Osteocyte (in vitro differentiated cells): ENCODE measurements at regions not wholly inside any gene's neighbourhood (a gene's known extent, or its start where the extent isn't known, plus 50 kb on each side); places are given as distances from the start of the nearest gene placed in this dataset.

Source experiments
- DNase-seq: peaks from one replicate; pipeline ENCODE4 v3.0.0; 2021; ENCODE audit warnings: mixed read lengths; ENCODE audit not compliant: unreplicated experiment; ENCODE audit errors: extremely low spot score
- H3K27ac Mint-ChIP-seq: one replicate; pipeline ENCODE4 v1.8.0; 2021; ENCODE audit warnings: mild to moderate bottlenecking, mixed read lengths; ENCODE audit not compliant: unreplicated experiment
- H3K27me3 Mint-ChIP-seq: one replicate; pipeline ENCODE4 v1.8.0; 2021; ENCODE audit warnings: mixed read lengths; ENCODE audit not compliant: unreplicated experiment
- H3K36me3 Mint-ChIP-seq: one replicate; pipeline ENCODE4 v1.8.0; 2021; ENCODE audit warnings: mixed read lengths; ENCODE audit not compliant: unreplicated experiment
- H3K4me1 Mint-ChIP-seq: one replicate; pipeline ENCODE4 v1.8.0; 2021; ENCODE audit warnings: mixed read lengths; ENCODE audit not compliant: unreplicated experiment
- H3K4me3 Mint-ChIP-seq: one replicate; pipeline ENCODE4 v1.8.0; 2021; ENCODE audit warnings: mild to moderate bottlenecking, moderate library complexity, mixed read lengths; ENCODE audit not compliant: unreplicated experiment
- H3K9me3 Mint-ChIP-seq: one replicate; pipeline ENCODE4 v1.8.0; 2021; ENCODE audit warnings: mixed read lengths; ENCODE audit not compliant: unreplicated experiment
- TF ChIP-seq, protein P1 (sequence below): fragments of 200-600 bp; sonication (generic); IDR thresholded peaks from 2 replicates; pipeline ENCODE4 v1.5.0; 2021; ENCODE audit warnings: antibody characterized with exemption, mild to moderate bottlenecking, moderate library complexity

DNA sequence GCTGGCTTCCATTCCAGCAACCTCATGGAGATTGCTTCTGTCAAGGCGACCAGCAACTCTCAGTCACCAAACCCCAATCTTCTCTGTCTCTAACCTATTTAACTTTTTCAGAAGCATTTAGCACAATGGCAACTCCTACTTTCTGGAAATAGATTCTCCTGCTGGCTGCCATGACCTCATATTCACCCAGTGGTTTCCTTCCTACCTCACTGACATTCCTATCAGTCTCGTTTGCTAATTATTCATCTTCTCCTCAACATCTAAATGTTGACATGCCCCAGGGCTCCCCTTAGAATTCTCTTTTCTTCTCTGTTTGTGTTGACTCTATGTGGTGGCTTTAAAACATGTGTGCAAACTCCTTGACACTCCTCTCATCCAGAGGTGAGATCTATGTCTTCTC lies 106.7 kb downstream of the OLFM4 start:
- TF ChIP-seq, protein P1, sequence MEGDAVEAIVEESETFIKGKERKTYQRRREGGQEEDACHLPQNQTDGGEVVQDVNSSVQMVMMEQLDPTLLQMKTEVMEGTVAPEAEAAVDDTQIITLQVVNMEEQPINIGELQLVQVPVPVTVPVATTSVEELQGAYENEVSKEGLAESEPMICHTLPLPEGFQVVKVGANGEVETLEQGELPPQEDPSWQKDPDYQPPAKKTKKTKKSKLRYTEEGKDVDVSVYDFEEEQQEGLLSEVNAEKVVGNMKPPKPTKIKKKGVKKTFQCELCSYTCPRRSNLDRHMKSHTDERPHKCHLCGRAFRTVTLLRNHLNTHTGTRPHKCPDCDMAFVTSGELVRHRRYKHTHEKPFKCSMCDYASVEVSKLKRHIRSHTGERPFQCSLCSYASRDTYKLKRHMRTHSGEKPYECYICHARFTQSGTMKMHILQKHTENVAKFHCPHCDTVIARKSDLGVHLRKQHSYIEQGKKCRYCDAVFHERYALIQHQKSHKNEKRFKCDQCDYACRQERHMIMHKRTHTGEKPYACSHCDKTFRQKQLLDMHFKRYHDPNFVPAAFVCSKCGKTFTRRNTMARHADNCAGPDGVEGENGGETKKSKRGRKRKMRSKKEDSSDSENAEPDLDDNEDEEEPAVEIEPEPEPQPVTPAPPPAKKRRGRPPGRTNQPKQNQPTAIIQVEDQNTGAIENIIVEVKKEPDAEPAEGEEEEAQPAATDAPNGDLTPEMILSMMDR = no peak
- Mint-ChIP-seq H3K4me1 (no peaks in the 10 kb centered on the region), H3K9me3 (peaks cover 4% of the 10 kb centered on the region), H3K4me3 (no peak overlapping the region), H3K27ac (no peak overlapping the region), H3K36me3 (no peaks in the 10 kb centered on the region), H3K27me3 (no peaks in the 10 kb centered on the region)
- no peak for DNase-seq

DNA sequence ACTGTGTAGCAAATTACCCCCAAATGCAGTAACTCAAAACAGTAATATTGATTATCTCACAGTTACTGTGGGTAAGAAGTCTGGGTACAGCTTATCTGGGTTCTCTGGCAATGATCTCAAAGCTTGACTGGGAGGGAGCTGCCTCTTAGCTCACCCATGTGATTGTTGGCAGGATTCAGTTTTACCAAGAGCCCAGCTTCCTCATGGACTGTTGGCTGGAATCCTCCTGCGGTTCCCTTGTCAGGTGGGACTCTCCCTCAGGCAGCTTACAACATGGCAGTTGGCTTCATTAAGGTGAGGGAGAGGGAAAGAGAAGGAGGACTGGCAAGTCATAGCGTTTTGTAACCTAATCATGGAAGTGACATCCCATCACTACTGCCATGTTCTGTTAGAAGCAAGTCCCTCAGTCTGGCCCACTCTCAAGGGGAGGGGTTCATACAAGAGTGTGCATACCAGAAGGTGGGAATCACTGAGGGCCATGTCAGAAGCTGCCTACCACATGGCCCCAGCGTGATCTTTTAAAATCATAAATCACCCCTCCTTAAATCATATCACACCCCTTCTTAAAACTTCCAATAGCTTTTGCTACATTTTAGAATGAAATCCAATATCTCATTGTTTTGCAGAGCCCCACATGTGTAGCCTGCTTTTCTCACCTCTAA lies 108.1 kb downstream of the OLFM4 start:
- H3K4me1 Mint-ChIP-seq = no peaks in the 10 kb centered on the region

DNA sequence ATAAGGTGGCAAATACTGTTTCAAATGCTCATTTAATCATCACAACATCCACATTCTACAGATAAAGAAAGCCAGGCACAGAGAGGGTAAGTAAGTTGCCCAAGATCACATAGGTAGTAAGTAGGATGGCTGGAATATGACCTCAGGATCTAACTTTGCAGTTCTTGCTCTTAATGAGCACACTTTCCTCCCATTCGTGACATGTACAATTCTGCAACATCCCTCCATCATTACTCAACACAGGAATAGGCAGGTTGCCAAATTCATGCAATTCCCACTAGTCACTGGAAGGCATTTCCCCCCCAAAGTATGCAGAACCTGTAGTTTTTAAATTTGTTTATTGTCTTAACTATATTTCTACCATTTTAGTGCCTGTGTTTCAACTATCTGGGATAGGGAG lies 109.2 kb downstream of the OLFM4 start:
- DNase-seq = no peak
- TF ChIP-seq, protein P1 = no peak
- H3K9me3 Mint-ChIP-seq = peaks cover 4% of the 10 kb centered on the region
- no peaks in the 10 kb centered on the region for H3K27me3 Mint-ChIP-seq
- no peaks in the 10 kb centered on the region for H3K36me3 Mint-ChIP-seq
- H3K27ac Mint-ChIP-seq = no peak overlapping the region
- no peak overlapping the region for H3K4me3 Mint-ChIP-seq
- no peaks in the 10 kb centered on the region for H3K4me1 Mint-ChIP-seq

More for the DNA sequence above, 108.1 kb downstream of the OLFM4 start:
- TF ChIP-seq, protein P1 = no peak
- H3K4me3 Mint-ChIP-seq = no peak overlapping the region
- peaks cover 4% of the 10 kb centered on the region for H3K9me3 Mint-ChIP-seq
- H3K27me3 Mint-ChIP-seq = no peaks in the 10 kb centered on the region
- DNase-seq = no peak
- no peaks in the 10 kb centered on the region for H3K36me3 Mint-ChIP-seq
- H3K27ac Mint-ChIP-seq = no peak overlapping the region

DNA sequence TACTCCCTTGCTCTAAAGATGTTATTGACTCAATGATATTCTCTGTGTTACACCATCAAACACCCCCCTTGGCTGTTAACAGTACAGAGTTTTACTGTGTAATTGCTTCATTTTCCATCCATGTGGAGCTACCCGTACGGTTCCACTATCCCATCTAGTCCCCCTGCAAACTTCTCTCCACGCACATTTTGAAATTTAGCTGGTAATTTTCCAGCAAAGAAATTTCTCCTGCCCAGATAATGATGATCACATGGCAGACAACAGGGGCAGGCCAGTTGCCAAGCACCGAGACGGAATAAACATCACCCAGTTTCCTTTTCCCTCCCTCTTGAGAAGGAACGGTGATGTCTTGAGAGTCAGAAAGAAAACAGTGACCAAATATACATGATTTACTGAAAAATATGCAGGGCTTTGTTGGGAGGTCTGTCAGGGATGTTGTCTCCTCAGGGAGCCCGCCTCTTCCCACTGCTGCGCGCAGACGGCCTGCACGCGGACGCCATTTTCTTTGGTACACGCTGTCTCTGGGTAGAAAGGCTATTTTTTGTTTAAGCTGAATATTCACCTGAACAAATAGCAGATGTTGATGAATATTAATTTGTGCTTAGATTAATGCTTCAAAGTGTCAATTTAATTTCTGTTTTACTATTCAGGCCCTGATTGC lies 109.9 kb downstream of the OLFM4 start:
- peak overlapping the region; percentile 27 for H3K27ac Mint-ChIP-seq
- H3K4me3 Mint-ChIP-seq = no peak overlapping the region
- no peaks in the 10 kb centered on the region for H3K36me3 Mint-ChIP-seq
- TF ChIP-seq, protein P1 = no peak
- H3K27me3 Mint-ChIP-seq = no peaks in the 10 kb centered on the region
- no peak for DNase-seq
- H3K4me1 Mint-ChIP-seq = no peaks in the 10 kb centered on the region
- H3K9me3 Mint-ChIP-seq = peaks cover 4% of the 10 kb centered on the region

DNA sequence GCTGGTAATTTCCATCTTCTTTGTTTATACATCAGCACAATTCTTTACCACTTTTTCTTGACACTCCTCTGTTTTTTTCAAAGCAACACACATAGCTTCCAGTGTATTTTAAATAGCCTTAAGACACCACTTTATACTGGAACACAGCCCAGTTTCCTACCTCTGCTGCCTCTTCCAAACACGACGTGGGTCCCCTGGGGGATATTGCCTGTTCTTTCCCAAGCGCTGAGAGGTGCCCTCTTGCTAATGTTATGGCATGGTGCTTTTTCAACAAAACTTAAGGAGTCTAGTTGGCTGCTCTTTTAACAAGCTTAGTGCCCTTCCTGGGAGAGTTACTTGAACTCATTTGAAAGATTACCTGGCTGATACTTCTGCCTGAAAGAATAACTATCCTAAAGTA lies 112.7 kb downstream of the OLFM4 start:
- peaks cover 9% of the 10 kb centered on the region for H3K9me3 Mint-ChIP-seq
- no peak overlapping the region for H3K4me3 Mint-ChIP-seq
- H3K27me3 Mint-ChIP-seq = no peaks in the 10 kb centered on the region
- no peaks in the 10 kb centered on the region for H3K4me1 Mint-ChIP-seq
- no peak overlapping the region for H3K27ac Mint-ChIP-seq
- TF ChIP-seq, protein P1 = no peak
- no peak for DNase-seq
- H3K36me3 Mint-ChIP-seq = no peaks in the 10 kb centered on the region
